K562 (cell line): ENCODE measurements at regions not wholly inside any gene's neighbourhood (a gene's known extent, or its start where the extent isn't known, plus 50 kb on each side); places are given as distances from the start of the nearest gene placed in this dataset.

Experiments used
- ATAC-seq: fragments of 200-7000 bp; cut with Tn5 transposase; 3 replicates; pipeline ENCODE4 v1.9.1; 2020; ENCODE audit warnings: moderate library complexity
- BruUV-seq: library from RNA; stranded (reverse); fragments of 400-500 nt; replicated peaks from 2 replicates; lab custom pipeline; 2021; lab: Mats Ljungman, UMichigan
- CTCF ChIA-PET: fragments of 300-600 bp; formaldehyde crosslinking; extraction: SDS; loops from one replicate; lab custom pipeline; 2021; ENCODE audit warnings: low intra/inter-chr PET ratio; lab: Yijun Ruan, JAX
- POLR2A ChIA-PET: fragments of 300-600, 350-650 bp; sonication (Branson Sonifier 250); formaldehyde crosslinking; extraction: SDS; loops from one replicate; lab custom pipeline; 2021; ENCODE audit warnings: antibody characterized with exemption, inconsistent platforms; lab: Yijun Ruan, JAX
- DNase-seq, 4 experiments: peaks; one replicate each; pipeline versions ENCODE4 v3.0.0 to v3.0.0-alpha.2; 2011 to 2018; ENCODE audit warnings: low spot score in 3 of 4, mixed read lengths in 3 of 4; ENCODE audit errors: extremely low read depth in 1 of 4
- FAIRE-seq: peaks from 2 replicates; lab custom pipeline; 2011; peaks lifted over from hg19 to GRCh38; lab: Jason Lieb, UNC
- H2AFZ ChIP-seq: 2 replicates; pipeline ENCODE4 v1.6.0; 2011; ENCODE audit warnings: low read depth, low read length, control low read depth, inconsistent platforms
- H3K27ac ChIP-seq: fragments of 200-600 bp; 3 replicates; pipeline ENCODE4 v1.8.0; 2011; ENCODE audit warnings: low read depth, mild to moderate bottlenecking, control low read depth, inconsistent platforms, low read length, moderate library complexity, mixed read lengths; ENCODE audit errors: extremely low read depth
- H3K27me3 ChIP-seq, 2 experiments: fragments of 300-600 bp in 1 of 2; 2 replicates in 1 of 2; 3 replicates in 1 of 2; pipeline versions ENCODE4 v1.6.0 to v1.8.0; 2011; ENCODE audit warnings: inconsistent platforms in 2 of 2, low read length in 2 of 2, mild to moderate bottlenecking in 1 of 2, mixed read lengths in 1 of 2, moderate library complexity in 1 of 2; ENCODE audit not compliant: control insufficient read depth in 2 of 2, insufficient read depth in 2 of 2
- H3K36me3 ChIP-seq: fragments of 300-600 bp; 3 replicates; pipeline ENCODE4 v1.8.0; 2011; ENCODE audit warnings: mild to moderate bottlenecking, low read length, inconsistent platforms; ENCODE audit not compliant: control insufficient read depth, insufficient read depth
- H3K4me1 ChIP-seq, 2 experiments: fragments of 200-600 bp in 1 of 2; replicated peaks in 1 of 2; 2 replicates in 1 of 2; 3 replicates in 1 of 2; pipeline versions ENCODE4 v1.5.1 to v1.8.0; 2011; ENCODE audit warnings: inconsistent platforms in 2 of 2, low read length in 2 of 2, mild to moderate bottlenecking in 1 of 2, mixed read lengths in 1 of 2, moderate library complexity in 1 of 2; ENCODE audit not compliant: control insufficient read depth in 2 of 2, insufficient read depth in 2 of 2
- H3K4me2 ChIP-seq: 2 replicates; pipeline ENCODE4 v1.6.1; 2011; ENCODE audit warnings: low read length, control low read depth, inconsistent platforms, mixed read lengths; ENCODE audit not compliant: insufficient read depth
- H3K4me3 ChIP-seq: fragments of 200-600 bp; sonication (generic), shearing (Covaris generic); 2 replicates; pipeline ENCODE4 v1.5.1; 2016; ENCODE audit warnings: control low read depth, inconsistent platforms
- H3K79me2 ChIP-seq: fragments of 200-600 bp; 3 replicates; pipeline ENCODE4 v1.8.0; 2011; ENCODE audit warnings: low read length, inconsistent platforms; ENCODE audit not compliant: control insufficient read depth, insufficient read depth
- H3K9ac ChIP-seq, 2 experiments: 2 replicates each; pipeline versions ENCODE4 v1.6.0 to v1.6.1; 2011; ENCODE audit warnings: low read depth in 2 of 2, low read length in 2 of 2, control low read depth in 1 of 2, inconsistent platforms in 1 of 2, mild to moderate bottlenecking in 1 of 2, mixed read lengths in 1 of 2; ENCODE audit not compliant: insufficient read depth in 1 of 2
- H3K9me1 ChIP-seq: one replicate; pipeline ENCODE4 v1.6.0; 2011; ENCODE audit warnings: inconsistent platforms, mild to moderate bottlenecking, low read length, moderate library complexity; ENCODE audit not compliant: control insufficient read depth, insufficient read depth
- H3K9me3 ChIP-seq: replicated peaks from 2 replicates; pipeline ENCODE4 v1.5.1; 2011; ENCODE audit warnings: low read depth, low read length, inconsistent platforms; ENCODE audit not compliant: control insufficient read depth, insufficient read depth
- H4K20me1 ChIP-seq: replicated peaks from 2 replicates; pipeline ENCODE4 v1.6.1; 2011; ENCODE audit warnings: low read length, inconsistent platforms, mixed read lengths; ENCODE audit not compliant: control insufficient read depth, insufficient read depth
- C11orf30 ChIP-seq: fragments of 450-650 bp; IDR thresholded peaks from 2 replicates; pipeline ENCODE4 v1.6.1; 2016; ENCODE audit warnings: low read depth, mild to moderate bottlenecking
- CREB3 ChIP-seq: fragments of 450-650 bp; conservative IDR thresholded peaks from 2 replicates; pipeline ENCODE4 v1.6.1; 2016; ENCODE audit warnings: missing genetic modification characterization, low read depth, mild to moderate bottlenecking, missing compliant biosample characterization, moderate library complexity
- ELF1 ChIP-seq: fragments of 200-800 bp; sonication (Bioruptor generic); IDR thresholded peaks from 2 replicates; pipeline ENCODE4 v1.6.1; 2016; ENCODE audit warnings: missing genetic modification characterization, missing compliant biosample characterization
- FOXP1 ChIP-seq: sonication (generic); formaldehyde crosslinking; IDR thresholded peaks from 2 replicates; pipeline ENCODE4 v1.8.0; 2022; ENCODE audit warnings: mild to moderate bottlenecking, missing genetic modification reagents
- GTF2F1 ChIP-seq: IDR thresholded peaks from 2 replicates; pipeline ENCODE4 v1.6.1; 2011; ENCODE audit warnings: low read depth, low read length, improper control_type of control experiment
- HMGN3 ChIP-seq: IDR thresholded peaks from 2 replicates; pipeline ENCODE4 v1.6.1; 2011; ENCODE audit warnings: borderline replicate concordance, low read depth, mild to moderate bottlenecking, mixed read lengths, low read length; ENCODE audit not compliant: insufficient read length; ENCODE audit errors: extremely low read depth
- KDM5B ChIP-seq: fragments of 200-600 bp; sonication (generic); IDR thresholded peaks from 2 replicates; pipeline ENCODE4 v1.6.1; 2012; ENCODE audit warnings: low read depth, mild to moderate bottlenecking, moderate library complexity, low read length, control low read depth, inconsistent platforms; ENCODE audit not compliant: insufficient replicate concordance
- MAFG ChIP-seq: fragments of 450-650 bp; conservative IDR thresholded peaks from 2 replicates; pipeline ENCODE4 v1.6.1; 2016; ENCODE audit warnings: missing genetic modification characterization, missing compliant biosample characterization
- MBD2 ChIP-seq: sonication (generic); IDR thresholded peaks from 2 replicates; pipeline ENCODE4 v1.6.1; 2016; ENCODE audit warnings: low read depth, borderline replicate concordance
- PHB ChIP-seq: fragments of 250-450 bp; sonication (Bioruptor Pico); IDR thresholded peaks from 2 replicates; pipeline ENCODE4 v1.5.0; 2021
- PHF20 ChIP-seq: fragments of 450-650 bp; IDR thresholded peaks from 2 replicates; pipeline ENCODE4 v1.6.1; 2018; ENCODE audit not compliant: partially characterized antibody
- RAD21 ChIP-seq, 2 experiments: fragments of 250-450 bp in 1 of 2; fragments of 450-650 bp in 1 of 2; sonication (Bioruptor Pico) in 1 of 2; formaldehyde crosslinking in 1 of 2; IDR thresholded peaks in 1 of 2; conservative IDR thresholded peaks in 1 of 2; 2 replicates each; pipeline versions ENCODE4 v1.4.0 to v1.8.0; 2020 to 2022; ENCODE audit warnings: mild to moderate bottlenecking in 2 of 2, moderate library complexity in 1 of 2
- SUPT5H ChIP-seq: fragments of 450-650 bp; IDR thresholded peaks from 2 replicates; pipeline ENCODE4 v1.6.1; 2016
- TBL1XR1 ChIP-seq, 2 experiments: IDR thresholded peaks; 2 replicates each; pipeline ENCODE4 v1.6.1; 2012; ENCODE audit warnings: improper control_type of control experiment in 2 of 2, low read length in 2 of 2, mild to moderate bottlenecking in 1 of 2
- ZC3H8 ChIP-seq: fragments of 450-650 bp; IDR thresholded peaks from 2 replicates; pipeline ENCODE4 v1.6.1; 2017
- ZFX ChIP-seq: sonication (generic); formaldehyde crosslinking; IDR thresholded peaks from 2 replicates; pipeline ENCODE4 v1.8.0; 2022; ENCODE audit warnings: mild to moderate bottlenecking, missing genetic modification reagents, moderate library complexity
- ZNF384 ChIP-seq: IDR thresholded peaks from 2 replicates; pipeline ENCODE4 v1.6.1; 2012; ENCODE audit warnings: low read depth, low read length, improper control_type of control experiment
- WGBS: fragments of 100-300 bp; shearing (Covaris generic); methylation state at CpG from one replicate; pipeline ENCODE4 v1.1.6; 2016; ENCODE audit warnings: low coverage, mixed read lengths; ENCODE audit not compliant: insufficient coverage; ENCODE audit errors: missing lambda C conversion rate; 5-methylcytosine and 5-hydroxymethylcytosine counted together
- in situ Hi-C: fragments of 300-500 bp; cut with MboI; formaldehyde crosslinking; loops from 4 replicates; pipeline ENCODE4 v1.15.0; 2018; ENCODE audit warnings: inconsistent platforms, mixed read lengths
- intact Hi-C: fragments of 100-400 bp; cut with micrococcal nuclease; formaldehyde crosslinking; loops from 2 replicates; pipeline ENCODE4 v1.14.2; 2022
- TF ChIP-seq, protein P1 (sequence below): IDR thresholded peaks from 2 replicates; pipeline ENCODE4 v1.6.1; 2014; ENCODE audit warnings: antibody characterized with exemption
- TF ChIP-seq, protein P2 (sequence below): fragments of 250-450 bp; sonication (Bioruptor Pico); IDR thresholded peaks from 2 replicates; pipeline ENCODE4 v1.4.0; 2020

- no peaks in the 10 kb centered on the region for H4K20me1 ChIP-seq
- H2AFZ ChIP-seq, result no peak overlapping the region
- CTCF ChIA-PET, result no interaction called here
- WGBS, result 0% methylated on average over 1 of the region's 1 CpG
- no peak for TF ChIP-seq CREB3 (tag)
- no peak for TF ChIP-seq ZC3H8
- TF ChIP-seq C11orf30, result no peak
- TF ChIP-seq, protein P1, sequence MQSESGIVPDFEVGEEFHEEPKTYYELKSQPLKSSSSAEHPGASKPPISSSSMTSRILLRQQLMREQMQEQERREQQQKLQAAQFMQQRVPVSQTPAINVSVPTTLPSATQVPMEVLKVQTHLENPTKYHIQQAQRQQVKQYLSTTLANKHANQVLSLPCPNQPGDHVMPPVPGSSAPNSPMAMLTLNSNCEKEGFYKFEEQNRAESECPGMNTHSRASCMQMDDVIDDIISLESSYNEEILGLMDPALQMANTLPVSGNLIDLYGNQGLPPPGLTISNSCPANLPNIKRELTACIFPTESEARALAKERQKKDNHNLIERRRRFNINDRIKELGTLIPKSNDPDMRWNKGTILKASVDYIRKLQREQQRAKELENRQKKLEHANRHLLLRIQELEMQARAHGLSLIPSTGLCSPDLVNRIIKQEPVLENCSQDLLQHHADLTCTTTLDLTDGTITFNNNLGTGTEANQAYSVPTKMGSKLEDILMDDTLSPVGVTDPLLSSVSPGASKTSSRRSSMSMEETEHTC, result no peak
- TF ChIP-seq PHB (CRISPR knock-in tag), result no peak
- no peak for TF ChIP-seq SUPT5H
- TF ChIP-seq ELF1 (tag), result no peak
- no peak for TF ChIP-seq GTF2F1
- TF ChIP-seq MBD2, result no peak
- no peak for TF ChIP-seq KDM5B
- no peak for TF ChIP-seq FOXP1 (CRISPR knock-in tag)
- TF ChIP-seq, protein P2, sequence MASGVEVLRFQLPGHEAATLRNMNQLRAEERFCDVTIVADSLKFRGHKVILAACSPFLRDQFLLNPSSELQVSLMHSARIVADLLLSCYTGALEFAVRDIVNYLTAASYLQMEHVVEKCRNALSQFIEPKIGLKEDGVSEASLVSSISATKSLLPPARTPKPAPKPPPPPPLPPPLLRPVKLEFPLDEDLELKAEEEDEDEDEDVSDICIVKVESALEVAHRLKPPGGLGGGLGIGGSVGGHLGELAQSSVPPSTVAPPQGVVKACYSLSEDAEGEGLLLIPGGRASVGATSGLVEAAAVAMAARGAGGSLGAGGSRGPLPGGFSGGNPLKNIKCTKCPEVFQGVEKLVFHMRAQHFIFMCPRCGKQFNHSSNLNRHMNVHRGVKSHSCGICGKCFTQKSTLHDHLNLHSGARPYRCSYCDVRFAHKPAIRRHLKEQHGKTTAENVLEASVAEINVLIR (CRISPR knock-in tag), result no peak
- no peak for TF ChIP-seq ZFX (CRISPR knock-in tag)
- TF ChIP-seq HMGN3, result no peak
- TF ChIP-seq MAFG (tag), result no peak
- no peak for TF ChIP-seq RAD21 (CRISPR knock-in tag; conservative IDR thresholded peaks at IDR 0.05 in 1 of 2, IDR thresholded peaks at IDR 0.05 in 1 of 2)
- TF ChIP-seq TBL1XR1 (IDR thresholded peaks at IDR 0.05; ENCODE audit: low read length in 2 of 2), result no peak
- no peak for TF ChIP-seq ZNF384
- TF ChIP-seq PHF20, result no peak
- no peak overlapping the region for H3K27ac ChIP-seq
- BruUV-seq, result no TSS peak
- in situ Hi-C loops, result no loop called here
- H3K4me2 ChIP-seq, result no peak overlapping the region
- FAIRE-seq, result no peak
- H3K27me3 ChIP-seq, result no peaks in the 10 kb centered on the region
- no peaks in the 10 kb centered on the region for H3K9me3 ChIP-seq
- intact Hi-C loops, result no loop called here
- no peaks in the 10 kb centered on the region for H3K79me2 ChIP-seq
- POLR2A ChIA-PET, result no interaction called here
- H3K4me3 ChIP-seq, result no peak overlapping the region
- DNase-seq, result no peak
- no peaks in the 10 kb centered on the region; a peak in 1 of 5 replicates for H3K4me1 ChIP-seq
- H3K36me3 ChIP-seq, result no peaks in the 10 kb centered on the region
- H3K9me1 ChIP-seq, result no peaks in the 10 kb centered on the region
- ATAC-seq, result no peak
- no peak overlapping the region for H3K9ac ChIP-seq
Observed at GRCh38 chr4:174578366-174578765, 56.1 kb upstream of the HPGD start.
